ENCODE measurements at regions not wholly inside any gene's neighbourhood (a gene's known extent, or its start where the extent isn't known, plus 50 kb on each side); places are given as distances from the start of the nearest gene placed in this dataset.

DNA sequence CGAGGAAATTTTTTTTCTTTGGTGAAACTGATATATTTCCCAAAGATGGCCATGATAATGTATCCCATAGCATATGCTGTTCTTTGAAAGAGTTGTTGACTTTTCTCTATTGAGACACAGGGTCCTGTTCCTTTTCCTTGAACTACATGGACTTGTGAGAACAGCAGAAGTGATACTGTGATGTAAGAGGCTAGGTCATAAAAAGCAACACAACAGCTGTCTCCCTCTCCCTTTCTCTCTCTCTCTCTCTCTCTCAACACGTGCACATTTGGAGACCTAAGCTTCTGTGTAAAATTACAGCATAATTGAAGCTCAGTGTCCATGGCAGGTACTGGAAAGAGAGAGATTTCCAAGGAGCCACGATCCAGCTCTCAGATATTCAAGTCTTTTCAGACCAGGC, 1712.4 kb downstream of the EFNB2 start:
- TF ChIP-seq, protein P1, sequence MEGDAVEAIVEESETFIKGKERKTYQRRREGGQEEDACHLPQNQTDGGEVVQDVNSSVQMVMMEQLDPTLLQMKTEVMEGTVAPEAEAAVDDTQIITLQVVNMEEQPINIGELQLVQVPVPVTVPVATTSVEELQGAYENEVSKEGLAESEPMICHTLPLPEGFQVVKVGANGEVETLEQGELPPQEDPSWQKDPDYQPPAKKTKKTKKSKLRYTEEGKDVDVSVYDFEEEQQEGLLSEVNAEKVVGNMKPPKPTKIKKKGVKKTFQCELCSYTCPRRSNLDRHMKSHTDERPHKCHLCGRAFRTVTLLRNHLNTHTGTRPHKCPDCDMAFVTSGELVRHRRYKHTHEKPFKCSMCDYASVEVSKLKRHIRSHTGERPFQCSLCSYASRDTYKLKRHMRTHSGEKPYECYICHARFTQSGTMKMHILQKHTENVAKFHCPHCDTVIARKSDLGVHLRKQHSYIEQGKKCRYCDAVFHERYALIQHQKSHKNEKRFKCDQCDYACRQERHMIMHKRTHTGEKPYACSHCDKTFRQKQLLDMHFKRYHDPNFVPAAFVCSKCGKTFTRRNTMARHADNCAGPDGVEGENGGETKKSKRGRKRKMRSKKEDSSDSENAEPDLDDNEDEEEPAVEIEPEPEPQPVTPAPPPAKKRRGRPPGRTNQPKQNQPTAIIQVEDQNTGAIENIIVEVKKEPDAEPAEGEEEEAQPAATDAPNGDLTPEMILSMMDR (IDR thresholded peaks at IDR 0.05): no peak

DNA sequence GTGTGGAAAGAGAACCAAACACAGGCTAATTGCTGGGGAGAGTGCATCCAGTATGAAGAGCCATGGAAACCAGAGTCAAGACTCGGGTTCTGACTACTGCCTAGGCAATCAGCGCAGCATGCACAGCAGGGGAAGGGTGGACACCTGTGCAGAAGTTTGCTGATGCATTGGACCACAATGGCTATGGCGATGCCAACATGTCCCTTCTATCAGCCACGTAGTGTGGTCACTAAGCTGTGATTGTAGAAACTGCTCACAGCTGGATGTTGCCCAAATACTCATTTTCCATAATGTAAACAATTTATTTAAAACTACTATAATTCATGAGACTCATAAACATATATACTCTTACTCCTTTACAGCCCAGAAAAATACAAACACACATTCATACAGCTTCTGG, 1718.2 kb downstream of the EFNB2 start:
- TF ChIP-seq, protein P1 (IDR thresholded peaks at IDR 0.05): no peak

DNA sequence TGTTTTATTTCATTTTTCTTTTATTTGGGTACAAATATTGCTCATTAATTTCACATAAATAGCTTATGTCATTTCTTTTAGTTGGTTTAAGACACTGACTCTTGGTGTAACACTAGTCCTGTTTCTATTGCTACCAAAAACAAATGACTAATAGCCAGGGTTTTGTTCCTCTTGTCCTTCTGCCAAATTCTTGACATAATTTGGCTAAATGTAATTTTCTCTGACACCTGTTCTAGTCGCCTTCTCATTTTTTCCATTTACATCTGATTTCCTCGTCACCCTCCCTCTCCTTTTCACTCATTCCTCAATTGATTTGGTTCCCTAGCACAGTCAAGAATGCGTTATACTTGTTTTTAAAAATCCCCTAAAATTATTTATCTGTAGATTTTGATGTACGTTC, 1718.7 kb downstream of the EFNB2 start:
- TF ChIP-seq, protein P1 (IDR thresholded peaks at IDR 0.05): no peak

DNA sequence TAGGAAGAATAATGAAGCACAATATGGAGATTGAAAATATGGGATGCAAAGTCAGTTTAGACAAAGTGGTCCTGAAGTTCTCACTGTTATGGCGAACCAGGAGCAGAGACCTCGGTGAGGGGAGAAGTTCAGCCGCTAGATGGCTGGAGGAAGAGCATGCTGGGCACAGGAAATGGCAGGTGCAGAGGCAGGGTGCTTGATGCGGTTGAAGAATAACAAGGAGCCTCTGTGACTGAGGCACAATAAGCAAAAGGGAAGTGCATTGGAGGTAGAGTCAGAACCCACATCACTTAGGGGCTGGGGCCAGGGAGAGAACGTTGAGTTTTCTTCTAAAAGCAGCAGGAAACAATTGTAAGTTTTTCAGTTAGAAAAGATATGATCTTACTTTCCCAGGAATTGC, 1725.2 kb downstream of the EFNB2 start:
- TF ChIP-seq, protein P1 (IDR thresholded peaks at IDR 0.05): no peak

DNA sequence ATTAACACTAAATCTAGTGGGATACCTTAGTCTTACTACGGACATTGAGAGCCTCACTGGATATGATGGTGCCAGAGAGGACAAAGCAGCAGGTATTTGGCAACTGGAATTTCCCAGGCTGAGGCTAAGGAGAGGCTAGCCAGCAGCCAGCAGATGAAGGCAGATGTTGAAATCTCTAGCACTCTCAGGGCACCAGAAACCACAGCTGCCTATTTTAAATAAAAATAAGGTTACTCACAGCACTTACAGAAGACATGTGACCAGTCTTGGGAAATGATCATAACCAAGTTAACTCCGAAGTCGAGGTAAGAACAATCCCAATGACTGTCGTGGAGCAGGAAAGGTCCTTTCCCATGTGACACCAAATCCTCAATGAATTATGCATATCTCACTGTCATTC, 1726.0 kb downstream of the EFNB2 start:
- TF ChIP-seq, protein P1 (IDR thresholded peaks at IDR 0.05): no peak

DNA sequence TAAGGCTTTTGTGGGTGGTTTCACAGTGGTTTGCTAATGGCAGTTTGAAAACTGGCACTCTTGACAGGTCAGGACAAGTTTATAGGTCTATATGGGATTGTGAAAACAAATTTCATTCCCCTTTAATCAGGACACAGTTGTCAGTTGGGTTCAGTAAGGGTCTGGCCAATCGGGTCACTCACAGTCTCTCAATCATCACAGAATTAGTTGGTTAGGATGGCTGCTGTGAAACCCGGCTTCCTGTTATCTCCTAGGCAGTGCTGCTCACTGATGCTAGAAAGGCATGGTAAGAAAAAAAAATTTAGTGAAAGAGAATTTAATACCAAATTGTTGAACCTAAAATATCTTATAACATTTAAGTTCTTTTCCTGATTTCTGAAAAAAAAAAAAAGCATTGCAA, 1730.1 kb downstream of the EFNB2 start:
- TF ChIP-seq, protein P1 (IDR thresholded peaks at IDR 0.05): no peak

DNA sequence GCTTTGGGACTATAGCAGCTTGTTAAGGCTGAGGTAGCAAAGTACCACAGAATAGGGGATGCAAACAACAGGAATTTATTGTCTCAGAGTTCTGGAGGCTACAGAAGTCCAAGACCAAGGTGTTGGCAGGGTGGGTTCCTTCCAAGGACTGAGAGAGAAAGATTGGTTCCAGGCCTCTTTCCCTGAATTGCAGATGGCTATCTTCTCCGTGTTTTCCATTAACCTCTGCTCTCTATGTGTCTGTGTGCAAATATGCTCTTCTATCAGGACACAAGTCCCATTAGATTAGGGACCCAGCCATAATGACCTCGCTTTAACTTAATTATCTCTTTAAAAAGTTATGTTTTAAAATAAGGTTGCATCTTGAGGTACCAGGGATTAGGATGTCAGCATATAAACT, 1732.9 kb upstream of the SLC10A2 start:
- TF ChIP-seq, protein P1 (IDR thresholded peaks at IDR 0.05): no peak

DNA sequence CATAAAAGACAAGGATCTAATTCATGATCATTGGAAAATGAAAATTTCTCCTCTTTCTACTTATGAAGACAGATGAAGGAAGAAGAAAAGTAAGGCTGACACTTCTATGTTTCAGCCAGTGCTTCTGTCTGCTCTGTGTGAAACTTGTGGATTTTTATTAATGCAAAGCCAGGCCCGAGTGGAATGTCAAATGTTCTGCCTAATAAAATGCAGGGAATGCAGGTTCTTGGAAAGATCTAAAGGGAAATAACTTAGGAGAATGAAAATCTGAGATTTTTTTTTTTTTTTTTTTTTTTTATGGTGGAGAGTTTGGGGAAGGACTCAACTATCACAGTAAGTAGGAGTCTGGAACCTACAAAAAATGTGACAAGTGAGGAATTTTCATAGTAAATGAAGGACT, 1732.3 kb upstream of the SLC10A2 start:
- TF ChIP-seq, protein P1 (IDR thresholded peaks at IDR 0.05): no peak
